Activated T-helper 1 cell treated with anti-CD3 and anti-CD28 coated beads, Interleukin-12 subunit alpha, Interleukin-12 subunit beta, Interleukin-2, Interleukin-4 antibody, amounts not matched to agents 30 ng/mL and 10 ng/mL and 1 ng/mL, durations not matched to agents 14 hours and 24 hours and 36 hours (primary cell): ENCODE measurements at regions not wholly inside any gene's neighbourhood (a gene's known extent, or its start where the extent isn't known, plus 50 kb on each side); places are given as distances from the start of the nearest gene placed in this dataset.
"Not testable (repeated sequence)": the region's sequence is repeated elsewhere in the genome, so short reads cannot be mapped to it uniquely, and the experiment has no call there.

Experiments
- DNase-seq: peaks from one replicate; pipeline ENCODE4 v3.0.0; 2021; ENCODE audit warnings: low spot score
- H3K27ac Mint-ChIP-seq: one replicate; pipeline ENCODE4 v1.8.0; 2021; ENCODE audit warnings: mild to moderate bottlenecking, mixed read lengths
- H3K27me3 Mint-ChIP-seq: one replicate; pipeline ENCODE4 v1.8.0; 2022; ENCODE audit warnings: mild to moderate bottlenecking, moderate library complexity, mixed read lengths; ENCODE audit not compliant: insufficient read depth
- H3K36me3 Mint-ChIP-seq: one replicate; pipeline ENCODE4 v1.8.0; 2021; ENCODE audit warnings: low read depth, mixed read lengths
- H3K4me1 Mint-ChIP-seq: one replicate; pipeline ENCODE4 v1.8.0; 2021; ENCODE audit warnings: low read depth, mixed read lengths
- H3K4me3 Mint-ChIP-seq: one replicate; pipeline ENCODE4 v1.8.0; 2021; ENCODE audit warnings: mild to moderate bottlenecking, moderate library complexity, mixed read lengths
- H3K9me3 Mint-ChIP-seq: one replicate; pipeline ENCODE4 v1.8.0; 2021; ENCODE audit warnings: mixed read lengths
- intact Hi-C: fragments of 100-400 bp; cut with micrococcal nuclease; formaldehyde crosslinking; loops from one replicate; pipeline ENCODE4 v1.15.1; 2024

DNA sequence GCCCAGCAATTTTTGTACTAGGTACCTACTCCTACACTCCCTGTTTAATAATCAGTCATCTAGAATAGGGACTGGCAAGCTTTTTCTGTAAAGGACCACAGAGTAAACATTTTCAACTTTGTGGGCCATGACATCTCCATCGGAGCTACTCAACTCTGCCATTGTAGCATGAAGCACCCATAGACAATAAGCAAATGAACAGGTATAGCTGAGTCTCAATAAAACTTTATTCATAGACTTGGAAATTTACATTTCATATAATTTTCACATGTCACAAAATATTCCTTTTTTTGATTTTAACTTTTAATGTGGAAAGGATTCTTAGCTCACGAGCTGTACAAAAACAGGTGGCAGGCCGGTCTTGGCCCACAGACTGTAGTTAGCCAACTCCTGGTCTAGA, 345.8 kb downstream of the SOX9 start:
- H3K9me3 Mint-ChIP-seq = no peaks in the 10 kb centered on the region
- no peak overlapping the region for H3K27ac Mint-ChIP-seq
- H3K4me3 Mint-ChIP-seq = no peak overlapping the region
- DNase-seq = no peak
- no peaks in the 10 kb centered on the region for H3K27me3 Mint-ChIP-seq
- no peaks in the 10 kb centered on the region for H3K4me1 Mint-ChIP-seq
- H3K36me3 Mint-ChIP-seq = no peaks in the 10 kb centered on the region
- intact Hi-C loops = no loop called here

DNA sequence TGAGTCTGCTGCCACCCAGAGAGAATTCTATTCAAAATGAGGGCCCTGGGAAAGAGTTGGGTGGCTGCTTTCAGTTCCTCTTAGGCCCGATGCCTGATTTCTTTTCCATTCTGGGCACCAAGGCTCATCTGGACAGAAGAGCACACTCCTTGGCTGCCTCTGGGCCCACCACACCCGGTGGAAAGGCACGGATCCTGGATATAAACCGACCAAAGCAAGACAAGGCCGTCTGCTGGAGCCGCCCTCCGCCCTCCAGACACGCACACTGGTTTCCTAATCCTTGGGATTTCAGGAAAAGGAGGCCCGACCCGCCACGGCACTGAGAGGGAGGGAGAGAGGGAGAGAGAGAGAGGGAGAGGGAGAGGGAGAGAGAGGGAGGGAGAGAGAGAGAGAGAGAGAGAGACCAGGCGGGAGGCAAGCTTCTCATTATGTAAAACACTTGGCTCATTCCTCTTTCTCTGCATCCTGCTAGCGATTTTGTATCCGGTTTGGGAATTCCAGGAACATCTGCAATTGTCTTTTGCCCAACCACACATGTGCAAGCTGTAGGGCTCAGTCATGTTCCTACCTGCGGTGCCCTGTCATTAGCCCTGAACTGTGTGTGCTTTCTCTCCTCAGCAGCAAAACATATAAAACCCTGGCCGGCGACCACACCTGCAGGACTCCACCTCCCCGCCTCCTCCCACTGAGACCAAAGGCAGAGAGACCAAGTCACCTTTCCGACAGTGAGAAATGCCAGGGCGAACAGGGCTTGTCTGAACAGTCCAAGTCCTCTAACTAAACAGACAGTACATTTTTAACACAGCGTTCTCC, 347.2 kb downstream of the SOX9 start:
- DNase-seq = no peak
- H3K36me3 Mint-ChIP-seq = no peaks in the 10 kb centered on the region
- no peak overlapping the region for H3K27ac Mint-ChIP-seq
- no peaks in the 10 kb centered on the region for H3K9me3 Mint-ChIP-seq
- no peaks in the 10 kb centered on the region for H3K4me1 Mint-ChIP-seq
- intact Hi-C loops = no loop called here
- peaks cover 2% of the 10 kb centered on the region for H3K27me3 Mint-ChIP-seq
- no peak overlapping the region for H3K4me3 Mint-ChIP-seq

DNA sequence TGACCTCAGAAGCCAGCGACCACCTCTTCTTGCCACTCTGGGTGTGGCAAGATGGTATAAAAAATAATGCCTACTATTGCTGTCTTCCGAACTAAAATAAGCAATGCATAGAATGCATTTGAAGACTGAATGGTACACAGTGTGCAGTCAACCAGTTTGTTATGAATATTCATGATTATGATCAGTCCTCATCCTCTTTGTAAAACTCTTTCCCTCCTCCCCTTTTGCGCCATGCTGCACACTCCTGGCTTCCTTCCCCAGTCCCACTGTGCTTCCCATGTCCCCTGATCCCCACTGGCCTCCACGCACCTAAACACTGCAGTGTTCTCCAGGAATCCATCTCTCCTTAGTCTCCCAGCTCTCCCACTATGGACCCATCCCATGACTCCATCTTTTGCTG, 348.0 kb downstream of the SOX9 start:
- intact Hi-C loops = no loop called here
- Mint-ChIP-seq H3K27ac (no peak overlapping the region), H3K9me3 (no peaks in the 10 kb centered on the region), H3K4me3 (no peak overlapping the region), H3K36me3 (no peaks in the 10 kb centered on the region), H3K27me3 (peaks cover 2% of the 10 kb centered on the region), H3K4me1 (no peaks in the 10 kb centered on the region)
- no peak for DNase-seq

DNA sequence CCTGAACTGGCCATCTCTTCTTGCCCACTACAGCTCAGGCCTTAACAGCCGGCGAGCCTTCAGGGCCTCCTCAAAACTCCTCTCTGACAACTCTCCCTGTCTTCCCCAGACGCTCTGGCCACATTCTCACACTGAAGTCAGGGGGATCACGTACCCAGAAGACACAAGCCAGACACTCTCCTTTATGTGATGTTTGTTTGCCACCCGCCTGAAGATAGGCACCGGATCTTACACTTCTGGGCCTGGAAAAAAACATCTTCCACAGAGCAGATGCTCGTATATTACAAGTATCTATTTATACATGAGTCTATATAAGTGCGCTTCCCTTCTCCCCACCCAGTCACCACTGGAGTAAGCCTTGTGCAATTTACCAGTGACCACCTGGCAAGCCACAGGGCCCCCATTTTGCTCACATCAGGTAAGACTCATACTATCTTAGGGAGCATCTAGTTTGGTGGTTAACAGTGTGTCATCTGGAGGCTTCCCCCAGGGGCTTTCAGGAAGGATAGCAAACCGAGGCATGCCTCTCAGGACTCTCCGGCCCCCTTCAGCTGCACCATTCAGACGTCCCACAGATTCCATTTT, 349.4 kb downstream of the SOX9 start:
- H3K27me3 Mint-ChIP-seq = peaks cover 4% of the 10 kb centered on the region
- H3K9me3 Mint-ChIP-seq = no peaks in the 10 kb centered on the region
- H3K27ac Mint-ChIP-seq = no peak overlapping the region
- H3K36me3 Mint-ChIP-seq = no peaks in the 10 kb centered on the region
- intact Hi-C loops = no loop called here
- no peak overlapping the region for H3K4me3 Mint-ChIP-seq
- no peak for DNase-seq
- H3K4me1 Mint-ChIP-seq = no peaks in the 10 kb centered on the region

DNA sequence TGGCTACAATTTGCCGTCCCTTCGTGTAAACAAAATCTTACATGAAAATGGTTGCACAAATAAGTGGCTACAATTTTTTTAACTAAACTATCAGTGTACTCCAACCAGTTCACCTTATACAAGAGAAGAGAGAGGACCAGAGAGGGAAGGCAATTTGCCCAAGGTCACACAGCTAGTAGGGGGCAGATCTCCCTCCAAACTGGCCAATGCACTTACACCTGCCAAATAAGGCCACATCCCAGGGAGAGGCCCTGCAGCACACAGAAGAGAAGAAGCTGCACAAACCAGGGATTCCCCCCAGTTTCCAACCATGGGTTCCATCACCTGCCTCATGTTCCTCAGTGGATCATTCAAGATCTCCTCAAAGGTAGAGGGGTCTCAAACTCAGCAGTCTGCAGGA, 349.9 kb downstream of the SOX9 start:
- Mint-ChIP-seq H3K36me3 (no peaks in the 10 kb centered on the region), H3K27me3 (peaks cover 4% of the 10 kb centered on the region), H3K27ac (no peak overlapping the region), H3K4me3 (no peak overlapping the region), H3K4me1 (no peaks in the 10 kb centered on the region), H3K9me3 (no peaks in the 10 kb centered on the region)
- no peak for DNase-seq
- intact Hi-C loops = no loop called here

DNA sequence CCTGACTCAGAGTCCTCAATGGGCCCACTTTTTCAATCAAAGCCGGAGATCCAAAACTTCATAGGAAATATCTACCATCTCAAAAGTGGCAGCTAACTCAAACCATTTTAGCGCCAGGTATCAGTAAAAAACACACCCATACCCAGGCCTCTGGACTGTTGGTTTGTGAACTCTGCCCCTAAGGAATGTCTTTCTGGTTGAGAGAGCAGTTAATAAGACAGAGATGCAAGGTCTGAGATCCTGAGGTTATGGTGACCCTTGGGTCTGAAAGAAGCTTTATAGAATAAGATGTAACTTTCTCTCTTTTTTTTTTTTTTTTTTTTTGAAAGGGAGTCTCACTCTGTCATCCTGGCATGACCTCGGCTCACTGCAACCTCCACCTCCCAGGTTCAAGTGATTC, 350.5 kb downstream of the SOX9 start:
- H3K27me3 Mint-ChIP-seq = peaks cover 4% of the 10 kb centered on the region
- intact Hi-C loops = no loop called here
- H3K9me3 Mint-ChIP-seq = no peaks in the 10 kb centered on the region
- H3K36me3 Mint-ChIP-seq = no peaks in the 10 kb centered on the region
- no peak overlapping the region for H3K27ac Mint-ChIP-seq
- H3K4me1 Mint-ChIP-seq = no peaks in the 10 kb centered on the region
- DNase-seq = no peak
- no peak overlapping the region for H3K4me3 Mint-ChIP-seq

DNA sequence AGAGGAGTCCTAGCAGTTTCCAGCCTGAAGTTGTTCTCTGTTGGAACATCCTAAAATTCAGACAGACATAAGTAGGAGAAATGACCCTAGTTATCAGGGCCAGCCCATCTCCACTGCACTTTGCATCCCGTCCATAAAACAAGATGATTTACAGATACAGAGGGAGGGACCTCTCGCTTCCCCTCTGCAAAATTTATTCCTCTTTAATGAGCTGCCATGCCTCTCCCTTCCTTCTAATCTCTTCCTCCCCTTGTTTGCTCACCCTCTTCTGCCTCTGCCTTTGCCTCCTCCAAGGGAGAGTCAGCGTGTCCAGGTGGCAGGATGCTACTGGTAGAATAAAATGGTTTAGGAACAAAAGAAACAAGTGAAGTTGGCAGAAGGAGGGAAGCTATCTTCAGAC, 351.3 kb downstream of the SOX9 start:
- H3K9me3 Mint-ChIP-seq = no peaks in the 10 kb centered on the region
- no peaks in the 10 kb centered on the region for H3K36me3 Mint-ChIP-seq
- no peak overlapping the region for H3K27ac Mint-ChIP-seq
- intact Hi-C loops = no loop called here
- DNase-seq = no peak
- peaks cover 6% of the 10 kb centered on the region for H3K27me3 Mint-ChIP-seq
- H3K4me1 Mint-ChIP-seq = no peaks in the 10 kb centered on the region
- H3K4me3 Mint-ChIP-seq = no peak overlapping the region

DNA sequence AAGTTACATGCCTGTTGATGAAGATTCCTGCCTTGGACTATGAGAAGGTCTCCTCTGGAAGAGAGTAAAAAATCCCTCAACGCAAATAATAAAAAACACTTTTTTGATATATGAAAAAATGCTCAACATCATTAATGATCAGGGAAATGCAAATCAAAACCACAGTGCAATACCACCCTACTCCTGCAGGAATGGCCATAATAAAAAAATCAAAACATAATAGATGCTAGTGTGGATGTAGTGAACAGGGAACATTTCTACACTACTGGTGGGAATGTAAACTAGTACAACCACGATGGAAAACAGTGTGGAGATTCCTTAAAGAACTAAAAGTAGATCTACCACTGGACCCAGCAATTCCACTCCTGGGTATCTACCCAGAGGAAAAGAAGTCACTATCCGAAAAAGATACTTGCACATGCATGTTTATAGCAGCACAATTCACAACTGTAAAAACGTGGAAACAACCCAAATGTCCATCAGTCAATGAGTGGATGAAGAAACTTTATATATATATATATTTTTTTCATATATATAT, 352.1 kb downstream of the SOX9 start:
- H3K9me3 Mint-ChIP-seq, H3K4me1 Mint-ChIP-seq, intact Hi-C loops, H3K36me3 Mint-ChIP-seq, DNase-seq, H3K4me3 Mint-ChIP-seq, H3K27ac Mint-ChIP-seq, H3K27me3 Mint-ChIP-seq: not testable (repeated sequence)

DNA sequence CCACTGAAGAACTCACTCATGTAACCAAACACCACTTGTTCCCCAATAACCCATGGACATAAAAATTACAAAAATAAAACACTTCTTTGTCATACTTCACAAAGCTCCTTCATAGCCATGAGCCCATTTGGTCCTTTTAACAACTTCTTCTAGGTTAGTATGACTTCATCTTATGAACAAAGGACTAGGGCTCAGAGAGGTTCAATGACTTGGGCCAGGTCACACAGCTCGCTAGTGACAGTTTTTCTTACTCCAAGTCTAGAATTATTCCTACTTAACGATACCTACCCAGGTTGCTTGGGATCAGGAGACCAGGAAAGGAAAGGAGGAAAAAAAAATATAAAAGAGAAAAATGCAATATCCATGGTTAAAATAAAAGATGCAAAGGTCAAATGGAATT, 353.4 kb downstream of the SOX9 start:
- no peak for DNase-seq
- intact Hi-C loops = no loop called here
- Mint-ChIP-seq H3K36me3 (no peaks in the 10 kb centered on the region), H3K4me1 (no peaks in the 10 kb centered on the region), H3K27me3 (peaks cover 6% of the 10 kb centered on the region), H3K27ac (no peak overlapping the region), H3K9me3 (no peaks in the 10 kb centered on the region), H3K4me3 (no peak overlapping the region)

DNA sequence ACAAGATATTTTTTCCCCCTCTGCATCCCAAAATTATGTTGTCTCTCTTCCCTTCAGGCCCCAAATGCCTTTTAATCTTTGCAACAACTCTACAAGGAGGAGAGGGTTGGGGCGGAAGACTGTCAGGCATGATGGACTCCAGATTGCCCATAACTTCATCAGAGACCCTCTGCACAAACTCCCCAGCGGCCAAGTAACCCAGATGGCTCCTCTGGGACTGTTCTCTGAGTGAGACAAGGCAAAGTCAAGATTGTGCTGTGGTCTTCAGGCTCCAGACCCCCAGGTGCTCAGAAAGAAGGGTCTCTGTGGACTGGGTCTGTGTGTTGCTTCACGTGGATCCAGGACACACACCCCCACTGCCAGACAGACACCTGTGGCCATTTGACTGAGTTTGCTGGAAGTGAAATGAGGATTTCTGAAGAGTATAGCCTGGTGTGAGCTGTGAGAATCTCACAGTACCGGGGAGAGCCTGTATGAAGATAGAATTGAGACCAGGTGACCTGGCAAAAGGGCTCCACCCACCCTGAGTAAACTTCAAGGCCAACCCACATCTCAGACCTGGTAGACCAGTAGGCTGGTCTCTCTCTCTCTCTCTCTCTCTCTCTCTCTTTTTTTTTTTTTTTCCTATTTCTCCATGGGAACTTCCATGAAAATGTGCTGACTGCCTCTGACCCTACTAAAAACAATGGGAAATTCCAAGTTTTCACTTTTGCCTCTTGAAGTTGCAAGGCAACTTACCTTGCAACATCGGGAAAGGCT, 354.1 kb downstream of the SOX9 start:
- no peak overlapping the region for H3K4me3 Mint-ChIP-seq
- H3K9me3 Mint-ChIP-seq = no peaks in the 10 kb centered on the region
- H3K27ac Mint-ChIP-seq = no peak overlapping the region
- H3K36me3 Mint-ChIP-seq = no peaks in the 10 kb centered on the region
- intact Hi-C loops = no loop called here
- H3K4me1 Mint-ChIP-seq = no peaks in the 10 kb centered on the region
- no peak for DNase-seq
- peaks cover 6% of the 10 kb centered on the region for H3K27me3 Mint-ChIP-seq

DNA sequence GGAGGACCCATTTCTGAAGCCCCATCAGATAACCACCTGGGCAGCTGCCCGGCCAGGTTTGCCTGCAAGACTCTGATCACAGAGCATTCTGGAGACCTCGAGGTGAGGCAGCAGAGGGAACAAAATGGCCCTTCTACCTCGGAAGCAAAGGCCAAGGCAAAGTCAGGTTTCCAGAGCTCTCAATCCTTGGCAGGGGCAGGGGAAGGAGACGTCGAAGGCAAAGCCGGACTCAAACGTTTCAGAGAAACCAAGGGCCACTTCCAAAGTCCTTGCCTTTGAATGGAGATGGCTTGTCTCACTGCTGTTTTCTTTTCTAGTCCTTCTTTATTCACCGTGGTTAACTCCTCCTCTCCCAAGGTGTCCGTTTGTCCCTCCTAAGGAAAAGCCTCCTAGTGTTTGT, 355.3 kb downstream of the SOX9 start:
- no peaks in the 10 kb centered on the region for H3K36me3 Mint-ChIP-seq
- intact Hi-C loops = no loop called here
- no peak overlapping the region for H3K27ac Mint-ChIP-seq
- H3K4me1 Mint-ChIP-seq = no peaks in the 10 kb centered on the region
- no peak for DNase-seq
- no peak overlapping the region for H3K4me3 Mint-ChIP-seq
- H3K9me3 Mint-ChIP-seq = peaks cover 2% of the 10 kb centered on the region
- peaks cover 6% of the 10 kb centered on the region for H3K27me3 Mint-ChIP-seq

DNA sequence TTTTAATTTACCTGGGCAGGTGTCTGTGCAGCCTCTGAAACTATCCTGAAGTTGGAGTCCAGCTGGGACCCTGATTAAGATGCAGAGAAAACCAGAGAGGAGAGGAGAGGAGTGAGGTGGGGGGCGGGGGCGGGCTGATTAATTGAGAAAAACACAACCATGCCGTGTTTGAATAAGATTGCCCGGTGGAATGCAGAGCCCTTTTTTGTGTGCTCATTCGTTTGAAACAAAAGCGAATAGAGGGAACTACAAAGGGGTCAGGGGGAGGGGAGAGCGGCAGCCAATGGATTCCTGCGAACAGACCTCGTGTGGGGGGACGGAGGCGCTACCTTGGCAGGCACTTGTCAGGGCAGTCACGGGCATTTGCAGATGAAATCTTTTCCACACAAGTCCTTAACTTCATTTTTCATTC, 355.8 kb downstream of the SOX9 start:
- peaks cover 6% of the 10 kb centered on the region for H3K27me3 Mint-ChIP-seq
- H3K36me3 Mint-ChIP-seq = no peaks in the 10 kb centered on the region
- intact Hi-C loops = no loop called here
- H3K4me1 Mint-ChIP-seq = no peaks in the 10 kb centered on the region
- no peak overlapping the region for H3K4me3 Mint-ChIP-seq
- H3K9me3 Mint-ChIP-seq = peaks cover 3% of the 10 kb centered on the region
- no peak overlapping the region for H3K27ac Mint-ChIP-seq
- no peak for DNase-seq

DNA sequence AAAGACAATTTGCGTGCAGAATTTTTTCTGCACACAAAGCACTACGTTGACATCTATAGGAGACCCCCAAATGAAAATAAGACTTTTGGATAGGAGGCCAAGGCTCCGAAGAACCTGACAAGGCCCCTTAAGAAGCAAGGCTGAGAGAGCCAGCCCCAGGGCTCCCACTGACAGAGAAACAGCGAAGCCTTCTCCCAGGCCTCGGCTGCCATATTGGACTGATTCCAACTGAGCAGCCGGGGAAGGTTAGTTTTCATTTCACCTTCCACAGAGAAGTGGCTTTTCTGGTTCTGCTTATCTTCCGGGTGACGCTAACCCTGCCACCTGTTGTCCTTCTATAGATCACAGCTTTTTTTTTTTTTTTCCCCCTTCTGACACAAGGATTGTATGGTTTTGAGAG, 356.7 kb downstream of the SOX9 start:
- Mint-ChIP-seq H3K9me3 (peaks cover 3% of the 10 kb centered on the region), H3K4me1 (no peaks in the 10 kb centered on the region), H3K27me3 (peaks cover 6% of the 10 kb centered on the region), H3K36me3 (no peaks in the 10 kb centered on the region), H3K4me3 (no peak overlapping the region), H3K27ac (no peak overlapping the region)
- no peak for DNase-seq
- intact Hi-C loops = no loop called here
